ENCODE measurements at regions not wholly inside any gene's neighbourhood (a gene's known extent, or its start where the extent isn't known, plus 50 kb on each side); places are given as distances from the start of the nearest gene placed in this dataset.

GRCh38 chr9:96135753-96136290 is 166.2 kb downstream of the HSD17B3 start:
- no peaks in the 10 kb centered on the region for H3K36me3 ChIP-seq
- no peak overlapping the region for H3K4me2 ChIP-seq
- H3K79me2 ChIP-seq (ENCODE audit: low read depth) = no peaks in the 10 kb centered on the region
- Mint-ChIP-seq H3K4me3 (no peak overlapping the region), H3K27ac (no peak overlapping the region), H3K4me1 (peaks cover 25% of the 10 kb centered on the region), H3K27me3 (ENCODE audit: insufficient read depth, low read depth) (peaks cover 5% of the 10 kb centered on the region), H3K36me3 (no peaks in the 10 kb centered on the region), H3K9me3 (no peaks in the 10 kb centered on the region)
- peaks cover 3% of the 10 kb centered on the region for H3F3A ChIP-seq (ENCODE audit: low read depth)
- no peak overlapping the region for H3K27ac ChIP-seq
- H3K27me3 ChIP-seq = peaks cover 8% of the 10 kb centered on the region
- TF ChIP-seq CTCF (IDR thresholded peaks at IDR 0.05) = no peak
- no peak for TF ChIP-seq EZH2phosphoT487 (IDR thresholded peaks at IDR 0.05)
- no peak for TF ChIP-seq EZH2 (IDR thresholded peaks at IDR 0.05)
- H4K20me1 ChIP-seq (ENCODE audit: low read depth) = no peaks in the 10 kb centered on the region
- no peak overlapping the region for H3K4me3 ChIP-seq
- H3K9me3 ChIP-seq (ENCODE audit: low read depth) = no peaks in the 10 kb centered on the region
- no peak overlapping the region for H3K9ac ChIP-seq
- DNase-seq (ENCODE audit: low spot score) = no peak
- peaks cover 19% of the 10 kb centered on the region for H3K4me1 ChIP-seq
- H2AFZ ChIP-seq (replicated peaks) = no peak overlapping the region

- Histone ChIP-seq H3K4me3 (no peak overlapping the region), H2AFZ (replicated peaks) (no peak overlapping the region), H3F3A (ENCODE audit: low read depth) (peaks cover 8% of the 10 kb centered on the region), H3K9me3 (ENCODE audit: low read depth) (no peaks in the 10 kb centered on the region), H3K9ac (no peak overlapping the region), H3K4me1 (peaks cover 16% of the 10 kb centered on the region), H3K4me2 (no peak overlapping the region), H3K79me2 (ENCODE audit: low read depth) (no peaks in the 10 kb centered on the region), H4K20me1 (ENCODE audit: low read depth) (no peaks in the 10 kb centered on the region), H3K36me3 (no peaks in the 10 kb centered on the region), H3K27me3 (peaks cover 14% of the 10 kb centered on the region), H3K27ac (no peak overlapping the region)
- H3K27ac Mint-ChIP-seq = no peak overlapping the region
- H3K36me3 Mint-ChIP-seq = no peaks in the 10 kb centered on the region
- TF ChIP-seq EZH2phosphoT487 (IDR thresholded peaks at IDR 0.05) = no peak
- no peak for TF ChIP-seq CTCF (IDR thresholded peaks at IDR 0.05)
- no peak for TF ChIP-seq EZH2 (IDR thresholded peaks at IDR 0.05)
- H3K4me1 Mint-ChIP-seq = peaks cover 19% of the 10 kb centered on the region
- H3K27me3 Mint-ChIP-seq (ENCODE audit: insufficient read depth, low read depth) = peaks cover 7% of the 10 kb centered on the region
- no peak overlapping the region for H3K4me3 Mint-ChIP-seq
- DNase-seq (ENCODE audit: low spot score) = no peak
- no peaks in the 10 kb centered on the region for H3K9me3 Mint-ChIP-seq
These were observed 166.8 kb downstream of the HSD17B3 start for GRCh38 chr9:96135076-96135752.

- DNase-seq (ENCODE audit: low spot score) = no peak
- H3K27me3 Mint-ChIP-seq (ENCODE audit: insufficient read depth, low read depth) = peaks cover 7% of the 10 kb centered on the region
- H3K27ac ChIP-seq = no peak overlapping the region
- H3K36me3 Mint-ChIP-seq = no peaks in the 10 kb centered on the region
- no peaks in the 10 kb centered on the region for H3K36me3 ChIP-seq
- no peak overlapping the region for H3K9ac ChIP-seq
- H3K9me3 ChIP-seq (ENCODE audit: low read depth) = no peaks in the 10 kb centered on the region
- H3K79me2 ChIP-seq (ENCODE audit: low read depth) = no peaks in the 10 kb centered on the region
- no peak overlapping the region for H3K27ac Mint-ChIP-seq
- H4K20me1 ChIP-seq (ENCODE audit: low read depth) = peaks cover 4% of the 10 kb centered on the region
- no peak overlapping the region for H3K4me3 ChIP-seq
- H3F3A ChIP-seq (ENCODE audit: low read depth) = peaks cover 23% of the 10 kb centered on the region
- TF ChIP-seq CTCF (IDR thresholded peaks at IDR 0.05) (no peak), EZH2 (IDR thresholded peaks at IDR 0.05) (no peak), EZH2phosphoT487 (IDR thresholded peaks at IDR 0.05) (no peak)
- H3K4me1 ChIP-seq = peaks cover 28% of the 10 kb centered on the region
- peaks cover 16% of the 10 kb centered on the region for H3K4me1 Mint-ChIP-seq
- H3K27me3 ChIP-seq = peaks cover 16% of the 10 kb centered on the region
- H3K9me3 Mint-ChIP-seq = no peaks in the 10 kb centered on the region
- H3K4me3 Mint-ChIP-seq = no peak overlapping the region
- no peak overlapping the region for H2AFZ ChIP-seq (replicated peaks)
- H3K4me2 ChIP-seq = no peak overlapping the region
These were observed 168.5 kb downstream of the HSD17B3 start for GRCh38 chr9:96133321-96134021.
